ENCODE measurements at regions not wholly inside any gene's neighbourhood (a gene's known extent, or its start where the extent isn't known, plus 50 kb on each side); places are given as distances from the start of the nearest gene placed in this dataset.
A peak's percentile ranks its signal among the peaks of the same experiment; 100 is the strongest.

GRCh38 chr1:217137210-217137881 lies 414.1 kb upstream of the ESRRG start:
- H3K4me3 ChIP-seq = no peak overlapping the region
- H3K9me3 ChIP-seq = no peaks in the 10 kb centered on the region
- H3K4me1 ChIP-seq (ENCODE audit: low read depth) = peaks cover 16% of the 10 kb centered on the region
- H3K36me3 ChIP-seq (ENCODE audit: low read depth) = no peaks in the 10 kb centered on the region
- ATAC-seq = no peak
- no peak for DNase-seq
- intact Hi-C loops (cut with DNase I, micrococcal nuclease) = no loop called here
- no peak for TF ChIP-seq CTCF (IDR thresholded peaks at IDR 0.05)

GRCh38 chr1:217136895-217137205 lies 413.6 kb upstream of the ESRRG start:
- ATAC-seq (no peak), DNase-seq (no peak)
- Histone ChIP-seq H3K36me3 (ENCODE audit: low read depth) (no peaks in the 10 kb centered on the region), H3K9me3 (no peaks in the 10 kb centered on the region), H3K4me3 (no peak overlapping the region), H3K4me1 (ENCODE audit: low read depth) (peaks cover 16% of the 10 kb centered on the region)
- TF ChIP-seq CTCF (IDR thresholded peaks at IDR 0.05) = no peak
- intact Hi-C loops (cut with DNase I, micrococcal nuclease) = no loop called here

GRCh38 chr1:217135987-217136894 lies 413.0 kb upstream of the ESRRG start:
- peaks cover 16% of the 10 kb centered on the region for H3K4me1 ChIP-seq (ENCODE audit: low read depth)

GRCh38 chr1:217135569-217135915 lies 412.3 kb upstream of the ESRRG start:
- no peaks in the 10 kb centered on the region for H3K9me3 ChIP-seq
- peak in 1 of 3 donors; percentile 4 for DNase-seq
- no peak overlapping the region for H3K4me3 ChIP-seq
- TF ChIP-seq CTCF (IDR thresholded peaks at IDR 0.05) = no peak
- no peaks in the 10 kb centered on the region for H3K36me3 ChIP-seq (ENCODE audit: low read depth)
- intact Hi-C loops (cut with DNase I, micrococcal nuclease) = no loop called here
- H3K4me1 ChIP-seq (ENCODE audit: low read depth) = peaks cover 16% of the 10 kb centered on the region
- ATAC-seq = no peak

More at GRCh38 chr1:217135987-217136894, 413.0 kb upstream of the ESRRG start:
- Histone ChIP-seq H3K9me3 (no peaks in the 10 kb centered on the region), H3K36me3 (ENCODE audit: low read depth) (no peaks in the 10 kb centered on the region), H3K4me3 (no peak overlapping the region)
- no peak for DNase-seq
- ATAC-seq = no peak
- no peak for TF ChIP-seq CTCF (IDR thresholded peaks at IDR 0.05)
- intact Hi-C loops (cut with DNase I, micrococcal nuclease) = no loop called here

GRCh38 chr1:217134857-217135568 lies 411.8 kb upstream of the ESRRG start:
- DNase-seq = no peak
- peak; percentile 15 for ATAC-seq
- intact Hi-C loops (cut with DNase I, micrococcal nuclease) = no loop called here
- Histone ChIP-seq H3K9me3 (no peaks in the 10 kb centered on the region), H3K4me3 (no peak overlapping the region), H3K36me3 (ENCODE audit: low read depth) (no peaks in the 10 kb centered on the region), H3K4me1 (ENCODE audit: low read depth) (peaks cover 16% of the 10 kb centered on the region)
- TF ChIP-seq CTCF (IDR thresholded peaks at IDR 0.05) = no peak

Measured in mucosa of descending colon (tissue), 3 donors.